ENCODE measurements at regions not wholly inside any gene's neighbourhood (a gene's known extent, or its start where the extent isn't known, plus 50 kb on each side); places are given as distances from the start of the nearest gene placed in this dataset.

- no peak for TF ChIP-seq CTCF (IDR thresholded peaks at IDR 0.05)
- TF ChIP-seq POLR2A (IDR thresholded peaks at IDR 0.05): no peak
These were observed 53.4 kb downstream of the HDGFL1 start for GRCh38 chr6:22622813-22623212.
